DMS 273 (cell line): ENCODE measurements at regions not wholly inside any gene's neighbourhood (a gene's known extent, or its start where the extent isn't known, plus 50 kb on each side); places are given as distances from the start of the nearest gene placed in this dataset.
"Not testable (repeated sequence)": the region's sequence is repeated elsewhere in the genome, so short reads cannot be mapped to it uniquely, and the experiment has no call there.

Experiments used
- DNase-seq: peaks from one replicate; lab custom pipeline; 2025; ENCODE audit not compliant: unreplicated experiment; lab: John Stamatoyannopoulos, UW

DNA sequence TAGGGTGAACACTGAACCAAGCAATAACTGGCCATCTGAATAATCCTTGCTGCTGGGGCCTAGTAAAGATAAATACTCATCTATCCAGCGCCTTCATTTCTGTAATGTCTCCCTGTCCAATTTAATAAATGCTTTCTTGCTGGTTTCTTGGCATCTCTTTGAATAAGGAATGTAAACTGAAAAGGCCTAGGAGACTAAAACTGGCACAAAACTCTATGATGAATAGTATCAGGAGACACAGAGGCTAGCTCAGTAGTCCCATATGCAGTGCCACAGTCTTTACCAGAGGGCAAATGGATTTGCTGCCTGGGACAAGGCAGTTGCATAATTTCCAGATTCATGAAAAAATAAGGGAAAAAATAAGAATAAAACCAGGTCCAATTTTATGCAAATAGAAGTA, 324.4 kb downstream of the CENPW start:
- DNase-seq, result no peak

- DNase-seq, result no peak
These were observed 325.6 kb downstream of the CENPW start for GRCh38 chr6:126665551-126665950.

DNA sequence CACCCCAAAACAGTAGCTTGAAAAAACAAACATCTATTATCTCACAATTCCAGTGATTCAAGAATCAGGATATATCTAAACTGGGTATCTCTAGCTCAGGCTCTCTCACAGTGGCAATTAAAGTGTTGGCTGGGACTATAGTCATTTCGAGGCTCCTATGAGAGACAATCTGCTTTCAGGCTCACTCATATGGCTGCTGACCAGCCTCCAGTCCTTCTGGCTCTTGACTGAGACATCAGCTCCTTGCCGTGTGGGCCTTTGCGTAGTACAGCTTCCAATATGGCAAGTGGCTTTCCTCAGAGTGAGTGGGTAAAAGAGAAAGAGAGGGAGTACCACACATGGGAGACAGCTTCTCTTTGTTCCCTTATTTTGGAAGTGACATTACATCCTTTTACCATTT, 327.2 kb downstream of the CENPW start:
- no peak for DNase-seq

GRCh38 chr6:126667728-126668127, 327.8 kb downstream of the CENPW start:
- no peak for DNase-seq

GRCh38 chr6:126672649-126673048, 332.7 kb downstream of the CENPW start:
- DNase-seq, result no peak

GRCh38 chr6:126673749-126674148, 333.8 kb downstream of the CENPW start:
- not testable (repeated sequence) for DNase-seq

- no peak for DNase-seq
These were observed 342.5 kb downstream of the CENPW start for GRCh38 chr6:126682440-126682839.

- DNase-seq, result no peak
These were observed 345.3 kb downstream of the CENPW start for GRCh38 chr6:126685182-126685581.

DNA sequence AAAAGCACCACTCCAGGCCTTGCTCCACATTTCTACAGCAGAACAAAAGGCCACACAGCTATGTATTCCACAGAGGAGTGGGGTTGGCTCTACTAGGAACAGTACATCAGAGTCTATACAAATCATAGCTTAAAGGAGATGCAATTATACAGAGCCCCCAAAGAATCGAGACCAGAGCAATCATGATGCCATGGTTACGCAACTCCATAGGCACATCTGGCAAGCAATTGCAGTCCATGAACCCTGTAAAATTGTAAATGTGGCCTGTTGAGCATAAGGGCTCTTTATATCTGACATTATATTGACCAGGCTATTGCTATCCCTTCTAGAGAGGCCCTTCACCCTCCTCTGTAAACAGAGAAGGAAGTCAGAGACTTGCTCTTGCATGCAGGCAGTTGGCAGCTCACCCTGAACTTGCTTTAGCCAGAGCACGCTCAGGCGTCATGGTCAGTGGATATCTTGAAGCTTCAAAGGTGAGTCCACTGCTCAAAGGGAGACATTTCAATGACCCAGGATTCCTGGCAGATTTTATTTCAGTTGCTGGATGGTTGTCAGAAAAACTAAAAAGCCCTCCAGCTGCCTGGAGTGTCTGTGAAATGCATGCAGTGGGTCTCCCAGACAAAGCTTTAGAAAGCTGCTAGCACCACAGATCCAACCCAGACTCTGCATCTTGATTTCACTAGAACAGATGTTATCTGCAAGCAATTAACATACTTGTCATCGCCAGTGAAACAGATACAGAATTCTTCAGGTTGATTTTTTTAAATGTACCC, 357.2 kb downstream of the CENPW start:
- DNase-seq, result no peak

- no peak for DNase-seq
These were observed 358.9 kb downstream of the CENPW start for GRCh38 chr6:126698732-126699240.

DNA sequence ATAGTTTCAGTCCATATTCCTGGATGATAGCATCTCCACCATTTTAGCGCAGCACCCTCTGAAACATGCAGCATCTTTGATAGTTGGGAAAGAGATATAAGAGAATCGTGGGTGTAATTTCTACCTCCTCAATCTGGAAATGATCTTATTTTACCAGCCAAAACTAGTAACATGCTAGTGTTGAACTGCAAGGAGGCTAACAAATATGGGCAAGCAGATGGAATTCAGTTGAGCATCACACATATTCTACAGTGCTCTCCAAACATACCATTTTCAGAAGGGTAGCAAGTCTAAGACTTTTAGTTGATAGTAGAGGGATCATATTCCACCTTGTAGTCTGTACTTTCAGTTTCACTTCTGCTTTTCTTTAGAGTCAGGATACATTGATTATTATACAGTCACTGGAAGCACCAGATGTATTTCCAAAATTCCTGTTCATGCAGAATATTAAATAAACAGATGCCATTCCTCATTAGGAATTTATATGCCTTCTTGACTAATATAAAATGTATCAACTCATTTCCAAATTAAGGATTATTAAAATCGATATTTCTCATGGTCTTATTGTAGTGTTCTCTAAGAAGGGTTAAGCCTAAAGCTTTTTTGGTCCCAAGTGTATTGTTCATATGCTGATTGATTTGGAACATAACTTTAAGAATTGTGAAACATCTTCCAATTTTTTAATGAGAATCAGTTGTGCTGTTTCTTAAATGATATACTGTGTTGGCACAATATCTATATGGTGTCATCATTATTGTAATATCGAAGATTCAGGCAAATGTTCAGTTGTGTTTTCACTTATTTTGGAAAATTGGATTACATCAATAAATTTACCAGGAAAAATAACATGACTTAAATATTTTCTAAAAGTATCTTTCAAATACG, 362.0 kb downstream of the CENPW start:
- no peak for DNase-seq

GRCh38 chr6:126716032-126716431, 376.1 kb downstream of the CENPW start:
- no peak for DNase-seq

GRCh38 chr6:126716826-126717509, 377.1 kb downstream of the CENPW start:
- no peak for DNase-seq

DNA sequence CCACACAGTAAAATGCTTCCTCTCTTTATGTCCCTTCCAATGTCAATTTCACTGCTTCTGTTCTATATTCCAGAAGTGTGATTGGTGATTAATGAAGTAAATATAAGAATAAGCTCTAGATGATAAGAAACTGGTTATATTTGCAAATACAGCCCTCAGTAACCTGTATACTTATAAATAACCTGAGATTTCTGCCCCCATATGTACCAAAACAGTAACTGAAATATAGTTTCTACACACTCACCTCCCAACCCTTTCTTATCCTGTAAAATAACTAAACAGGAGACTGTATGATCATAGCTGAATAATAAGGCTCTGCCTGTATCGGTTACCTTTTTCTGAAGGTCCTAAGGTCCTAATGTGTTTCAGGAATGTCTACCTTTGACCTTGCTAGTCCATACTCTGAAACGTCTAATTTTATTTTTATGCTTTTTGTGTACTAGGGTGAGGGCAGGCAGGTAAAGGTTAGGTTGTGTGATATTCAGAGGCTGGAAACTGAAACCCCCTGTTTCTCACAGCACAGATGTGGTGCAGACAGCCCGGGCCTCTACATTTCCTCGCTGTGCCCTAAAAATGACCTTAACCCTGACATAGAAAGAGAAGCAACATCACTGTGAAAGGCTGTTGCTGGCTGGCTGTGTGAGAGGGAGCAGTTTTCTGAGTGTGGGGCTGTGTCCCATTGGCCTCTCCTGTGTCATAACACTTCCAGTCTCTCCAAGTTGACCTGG, 378.8 kb downstream of the CENPW start:
- DNase-seq, result no peak

DNA sequence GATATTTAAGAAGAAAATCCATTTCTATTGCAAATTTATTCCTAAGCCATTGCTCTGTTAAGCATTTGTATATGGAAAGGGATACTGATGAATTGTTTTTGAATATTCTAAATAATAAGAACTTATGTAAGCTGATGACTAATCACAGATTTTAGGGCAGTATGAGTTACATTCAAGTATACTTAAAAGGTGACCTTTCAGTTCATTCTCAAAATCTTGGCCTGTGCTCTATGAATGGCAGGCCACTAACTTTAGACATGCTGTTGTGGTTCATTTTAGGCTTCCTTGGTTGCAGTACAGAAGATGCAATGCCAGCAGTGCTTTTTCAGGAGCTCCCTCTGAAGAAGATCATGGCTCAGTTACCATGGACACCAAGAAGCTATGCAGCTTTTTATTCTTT, 380.4 kb downstream of the CENPW start:
- no peak for DNase-seq

- no peak for DNase-seq
These were observed 381.8 kb downstream of the CENPW start for GRCh38 chr6:126721581-126722160.

- no peak for DNase-seq
These were observed 382.5 kb downstream of the CENPW start for GRCh38 chr6:126722411-126722810.

DNA sequence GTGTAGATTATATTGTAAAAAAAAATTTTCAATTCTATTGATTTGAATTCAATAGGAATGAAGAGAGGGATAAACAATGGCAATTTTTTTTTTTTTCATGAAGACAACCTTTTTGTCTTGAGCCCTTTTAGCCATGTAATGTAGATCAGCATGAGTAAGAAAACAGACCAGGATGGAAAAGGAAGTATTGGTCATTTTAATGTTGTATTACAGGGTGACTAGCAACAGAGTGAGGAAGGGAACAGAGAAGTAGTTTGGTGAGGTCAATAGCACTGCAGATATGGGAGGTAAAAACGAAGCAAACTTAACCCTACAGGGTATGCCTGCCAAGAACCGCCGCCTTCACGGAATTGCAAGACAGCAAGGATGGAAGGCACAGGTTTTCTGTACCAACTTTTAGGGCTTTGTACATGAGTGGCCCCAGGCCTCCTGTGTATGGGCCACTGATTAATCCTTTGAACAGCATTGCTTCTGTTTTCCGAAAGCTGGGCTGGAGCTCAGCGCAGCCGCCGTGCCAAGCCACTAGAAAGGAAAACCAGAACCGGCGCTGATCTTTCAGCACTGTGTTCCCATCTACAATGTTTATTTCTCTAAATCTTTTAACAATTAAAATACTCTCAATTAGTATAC, 383.7 kb downstream of the CENPW start:
- no peak for DNase-seq

GRCh38 chr6:126724821-126725220, 384.9 kb downstream of the CENPW start:
- DNase-seq, result no peak

DNA sequence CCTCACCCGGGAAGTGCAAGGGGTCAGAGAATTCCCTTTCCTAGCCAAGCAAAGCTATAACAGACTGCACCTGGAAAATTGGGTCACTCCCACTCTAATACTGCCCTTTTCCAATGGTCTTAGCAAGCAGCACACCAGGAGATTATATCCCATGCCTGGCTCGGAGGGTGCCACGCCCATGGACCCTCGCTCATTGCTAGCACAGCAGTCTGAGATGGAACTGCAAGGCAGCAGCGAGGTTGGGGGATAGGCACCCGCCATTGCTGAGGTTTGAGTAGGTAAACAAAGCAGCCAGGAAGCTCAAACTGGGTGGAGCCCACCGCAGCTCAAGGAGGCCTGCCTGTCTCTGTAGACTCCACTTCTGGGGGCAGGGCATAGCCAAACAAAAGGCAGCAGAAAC, 386.5 kb downstream of the CENPW start:
- DNase-seq, result not testable (repeated sequence)
